Prostate gland (tissue), 2 donors: ENCODE measurements at regions not wholly inside any gene's neighbourhood (a gene's known extent, or its start where the extent isn't known, plus 50 kb on each side); places are given as distances from the start of the nearest gene placed in this dataset.

Source experiments
- POLR2A ChIP-seq: fragments of 450-650 bp; IDR thresholded peaks from one replicate; pipeline ENCODE4 v1.6.1; 2016; ENCODE audit warnings: antibody characterized with exemption, mild to moderate bottlenecking
- TF ChIP-seq, protein P1 (sequence below), 4 experiments: fragments of 200-600 bp in 2 of 4; fragments of 450-650 bp in 2 of 4; sonication (generic) in 2 of 4; IDR thresholded peaks; 1 replicate in 3 of 4; 2 replicates in 1 of 4; pipeline ENCODE4 v1.5.1; 2016 to 2019; ENCODE audit warnings: antibody characterized with exemption in 4 of 4, mild to moderate bottlenecking in 2 of 4, moderate library complexity in 2 of 4

- TF ChIP-seq, protein P1, sequence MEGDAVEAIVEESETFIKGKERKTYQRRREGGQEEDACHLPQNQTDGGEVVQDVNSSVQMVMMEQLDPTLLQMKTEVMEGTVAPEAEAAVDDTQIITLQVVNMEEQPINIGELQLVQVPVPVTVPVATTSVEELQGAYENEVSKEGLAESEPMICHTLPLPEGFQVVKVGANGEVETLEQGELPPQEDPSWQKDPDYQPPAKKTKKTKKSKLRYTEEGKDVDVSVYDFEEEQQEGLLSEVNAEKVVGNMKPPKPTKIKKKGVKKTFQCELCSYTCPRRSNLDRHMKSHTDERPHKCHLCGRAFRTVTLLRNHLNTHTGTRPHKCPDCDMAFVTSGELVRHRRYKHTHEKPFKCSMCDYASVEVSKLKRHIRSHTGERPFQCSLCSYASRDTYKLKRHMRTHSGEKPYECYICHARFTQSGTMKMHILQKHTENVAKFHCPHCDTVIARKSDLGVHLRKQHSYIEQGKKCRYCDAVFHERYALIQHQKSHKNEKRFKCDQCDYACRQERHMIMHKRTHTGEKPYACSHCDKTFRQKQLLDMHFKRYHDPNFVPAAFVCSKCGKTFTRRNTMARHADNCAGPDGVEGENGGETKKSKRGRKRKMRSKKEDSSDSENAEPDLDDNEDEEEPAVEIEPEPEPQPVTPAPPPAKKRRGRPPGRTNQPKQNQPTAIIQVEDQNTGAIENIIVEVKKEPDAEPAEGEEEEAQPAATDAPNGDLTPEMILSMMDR (IDR thresholded peaks at IDR 0.05): no peak
- no peak for TF ChIP-seq POLR2A
Observed at GRCh38 chr21:24204641-24205040, 1402.6 kb downstream of the MRPL39 start.
